ENCODE measurements at regions not wholly inside any gene's neighbourhood (a gene's known extent, or its start where the extent isn't known, plus 50 kb on each side); places are given as distances from the start of the nearest gene placed in this dataset.

- DNase-seq (ENCODE audit: low spot score), result no peak
- Mint-ChIP-seq H3K9me3 (no peaks in the 10 kb centered on the region), H3K4me1 (peaks cover 7% of the 10 kb centered on the region), H3K27ac (no peak overlapping the region), H3K27me3 (ENCODE audit: low read depth) (no peaks in the 10 kb centered on the region), H3K36me3 (no peaks in the 10 kb centered on the region), H3K4me3 (no peak overlapping the region)
- POLR2A ChIA-PET, result no interaction called here
- TF ChIP-seq, protein P1, sequence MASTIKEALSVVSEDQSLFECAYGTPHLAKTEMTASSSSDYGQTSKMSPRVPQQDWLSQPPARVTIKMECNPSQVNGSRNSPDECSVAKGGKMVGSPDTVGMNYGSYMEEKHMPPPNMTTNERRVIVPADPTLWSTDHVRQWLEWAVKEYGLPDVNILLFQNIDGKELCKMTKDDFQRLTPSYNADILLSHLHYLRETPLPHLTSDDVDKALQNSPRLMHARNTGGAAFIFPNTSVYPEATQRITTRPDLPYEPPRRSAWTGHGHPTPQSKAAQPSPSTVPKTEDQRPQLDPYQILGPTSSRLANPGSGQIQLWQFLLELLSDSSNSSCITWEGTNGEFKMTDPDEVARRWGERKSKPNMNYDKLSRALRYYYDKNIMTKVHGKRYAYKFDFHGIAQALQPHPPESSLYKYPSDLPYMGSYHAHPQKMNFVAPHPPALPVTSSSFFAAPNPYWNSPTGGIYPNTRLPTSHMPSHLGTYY (CRISPR knock-in tag; IDR thresholded peaks at IDR 0.05), result no peak
- TF ChIP-seq ZNF317 (CRISPR knock-in tag; IDR thresholded peaks at IDR 0.05; ENCODE audit: borderline replicate concordance, low read depth), result no peak
- TF ChIP-seq PREB (CRISPR knock-in tag; IDR thresholded peaks at IDR 0.05; ENCODE audit: borderline replicate concordance), result no peak
- TF ChIP-seq, protein P2, sequence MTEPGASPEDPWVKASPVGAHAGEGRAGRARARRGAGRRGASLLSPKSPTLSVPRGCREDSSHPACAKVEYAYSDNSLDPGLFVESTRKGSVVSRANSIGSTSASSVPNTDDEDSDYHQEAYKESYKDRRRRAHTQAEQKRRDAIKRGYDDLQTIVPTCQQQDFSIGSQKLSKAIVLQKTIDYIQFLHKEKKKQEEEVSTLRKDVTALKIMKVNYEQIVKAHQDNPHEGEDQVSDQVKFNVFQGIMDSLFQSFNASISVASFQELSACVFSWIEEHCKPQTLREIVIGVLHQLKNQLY (CRISPR knock-in tag; IDR thresholded peaks at IDR 0.05), result no peak
- no peak for TF ChIP-seq ZNF532 (CRISPR knock-in tag; IDR thresholded peaks at IDR 0.05; ENCODE audit: borderline replicate concordance)
- TF ChIP-seq, protein P3, sequence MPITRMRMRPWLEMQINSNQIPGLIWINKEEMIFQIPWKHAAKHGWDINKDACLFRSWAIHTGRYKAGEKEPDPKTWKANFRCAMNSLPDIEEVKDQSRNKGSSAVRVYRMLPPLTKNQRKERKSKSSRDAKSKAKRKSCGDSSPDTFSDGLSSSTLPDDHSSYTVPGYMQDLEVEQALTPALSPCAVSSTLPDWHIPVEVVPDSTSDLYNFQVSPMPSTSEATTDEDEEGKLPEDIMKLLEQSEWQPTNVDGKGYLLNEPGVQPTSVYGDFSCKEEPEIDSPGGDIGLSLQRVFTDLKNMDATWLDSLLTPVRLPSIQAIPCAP (CRISPR knock-in tag; IDR thresholded peaks at IDR 0.05), result no peak
- no peak for TF ChIP-seq HMGA2 (CRISPR knock-in tag; IDR thresholded peaks at IDR 0.05)
- no peak for TF ChIP-seq TEAD1 (CRISPR knock-in tag; IDR thresholded peaks at IDR 0.05)
- no peak for TF ChIP-seq GRHL2 (CRISPR knock-in tag; IDR thresholded peaks at IDR 0.05; ENCODE audit: insufficient replicate concordance, severe bottlenecking)
- TF ChIP-seq PRRX2 (CRISPR knock-in tag; IDR thresholded peaks at IDR 0.05), result no peak
- CTCF ChIA-PET, result no interaction called here
- ATAC-seq, result no peak
Observed at GRCh38 chr12:43602738-43603137, 50.7 kb upstream of the ADAMTS20 start.
